Prostate gland (tissue), 2 donors: ENCODE measurements at regions not wholly inside any gene's neighbourhood (a gene's known extent, or its start where the extent isn't known, plus 50 kb on each side); places are given as distances from the start of the nearest gene placed in this dataset.

ENCODE experiments used
- DNase-seq: peaks from one replicate; pipeline ENCODE4 v3.0.0-alpha.2; 2019; ENCODE audit warnings: low spot score
- H3K27ac ChIP-seq, 2 donors: fragments of 200-600 bp; sonication (generic); 2 replicates each; pipeline ENCODE4 v1.5.1; 2017 to 2019
- H3K27me3 ChIP-seq: fragments of 200-600 bp; sonication (generic); replicated peaks from 2 replicates; pipeline ENCODE4 v1.5.1; 2019; ENCODE audit not compliant: insufficient read depth
- H3K36me3 ChIP-seq, 2 donors: fragments of 200-600 bp; sonication (generic); 1 replicate in 1 of 2; 2 replicates in 1 of 2; pipeline versions ENCODE4 v1.5.1 to v1.8.1; 2017 to 2019
- H3K4me1 ChIP-seq: fragments of 200-600 bp; sonication (generic); replicated peaks from 2 replicates; pipeline ENCODE4 v1.5.1; 2019
- H3K4me3 ChIP-seq, 2 donors: fragments of 200-600 bp; sonication (generic); 2 replicates each; pipeline ENCODE4 v1.5.1; 2017 to 2019
- H3K9me3 ChIP-seq: fragments of 200-600 bp; sonication (generic); 2 replicates; pipeline ENCODE4 v1.5.1; 2017
- POLR2A ChIP-seq: fragments of 450-650 bp; IDR thresholded peaks from one replicate; pipeline ENCODE4 v1.6.1; 2016; ENCODE audit warnings: antibody characterized with exemption, mild to moderate bottlenecking
- POLR2AphosphoS5 ChIP-seq: sonication (generic); formaldehyde crosslinking; IDR thresholded peaks from one replicate; pipeline ENCODE4 v1.6.1; 2017; ENCODE audit warnings: antibody characterized with exemption
- WGBS: methylation state at CpG from one replicate; pipeline ENCODE4 v1.1.5; 2018; 5-methylcytosine and 5-hydroxymethylcytosine counted together
- intact Hi-C: fragments of 100-400 bp; cut with DNase I; formaldehyde crosslinking; loops from one replicate; pipeline ENCODE4 v1.14.2; 2022
- TF ChIP-seq, protein P1 (sequence below), 4 experiments: fragments of 200-600 bp in 2 of 4; fragments of 450-650 bp in 2 of 4; sonication (generic) in 2 of 4; IDR thresholded peaks; 1 replicate in 3 of 4; 2 replicates in 1 of 4; pipeline ENCODE4 v1.5.1; 2016 to 2019; ENCODE audit warnings: antibody characterized with exemption in 4 of 4, mild to moderate bottlenecking in 2 of 4, moderate library complexity in 2 of 4

DNA sequence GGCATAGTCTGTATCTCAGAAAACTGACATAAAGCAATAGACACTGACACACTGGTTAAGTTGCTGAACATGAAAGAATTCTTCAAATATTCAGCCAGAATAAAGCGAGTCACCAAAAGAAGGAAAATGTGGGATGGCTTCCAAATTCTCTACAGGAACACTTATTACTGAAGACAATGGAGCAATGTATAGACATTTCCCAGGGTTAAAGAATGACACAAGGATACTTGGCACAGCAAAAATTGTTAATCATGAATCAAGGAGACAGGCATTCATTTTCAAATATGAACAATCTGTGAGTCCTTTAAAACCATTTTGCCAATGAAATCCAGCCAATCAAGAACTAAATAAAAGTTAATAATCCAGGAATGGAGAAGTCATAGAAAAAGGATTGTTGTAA, 92.5 kb downstream of the MTX3 start:
- no peak overlapping the region for H3K27ac ChIP-seq
- TF ChIP-seq, protein P1, sequence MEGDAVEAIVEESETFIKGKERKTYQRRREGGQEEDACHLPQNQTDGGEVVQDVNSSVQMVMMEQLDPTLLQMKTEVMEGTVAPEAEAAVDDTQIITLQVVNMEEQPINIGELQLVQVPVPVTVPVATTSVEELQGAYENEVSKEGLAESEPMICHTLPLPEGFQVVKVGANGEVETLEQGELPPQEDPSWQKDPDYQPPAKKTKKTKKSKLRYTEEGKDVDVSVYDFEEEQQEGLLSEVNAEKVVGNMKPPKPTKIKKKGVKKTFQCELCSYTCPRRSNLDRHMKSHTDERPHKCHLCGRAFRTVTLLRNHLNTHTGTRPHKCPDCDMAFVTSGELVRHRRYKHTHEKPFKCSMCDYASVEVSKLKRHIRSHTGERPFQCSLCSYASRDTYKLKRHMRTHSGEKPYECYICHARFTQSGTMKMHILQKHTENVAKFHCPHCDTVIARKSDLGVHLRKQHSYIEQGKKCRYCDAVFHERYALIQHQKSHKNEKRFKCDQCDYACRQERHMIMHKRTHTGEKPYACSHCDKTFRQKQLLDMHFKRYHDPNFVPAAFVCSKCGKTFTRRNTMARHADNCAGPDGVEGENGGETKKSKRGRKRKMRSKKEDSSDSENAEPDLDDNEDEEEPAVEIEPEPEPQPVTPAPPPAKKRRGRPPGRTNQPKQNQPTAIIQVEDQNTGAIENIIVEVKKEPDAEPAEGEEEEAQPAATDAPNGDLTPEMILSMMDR (IDR thresholded peaks at IDR 0.05) = no peak
- TF ChIP-seq POLR2AphosphoS5 = no peak
- TF ChIP-seq POLR2A = no peak

GRCh38 chr5:79893976-79894375, 97.1 kb downstream of the MTX3 start:
- 40% methylated on average over 3 of the region's 3 CpGs for WGBS
- no peaks in the 10 kb centered on the region for H3K4me1 ChIP-seq
- no peaks in the 10 kb centered on the region for H3K27me3 ChIP-seq
- DNase-seq = no peak
- no peaks in the 10 kb centered on the region for H3K9me3 ChIP-seq
- TF ChIP-seq, protein P1 (IDR thresholded peaks at IDR 0.05) = no peak
- TF ChIP-seq POLR2A (no peak), POLR2AphosphoS5 (no peak)
- intact Hi-C loops = no loop called here
- no peak overlapping the region for H3K27ac ChIP-seq
- H3K4me3 ChIP-seq = no peak overlapping the region
- no peaks in the 10 kb centered on the region for H3K36me3 ChIP-seq

More for the DNA sequence above, 92.5 kb downstream of the MTX3 start:
- H3K4me3 ChIP-seq = no peak overlapping the region
- no peaks in the 10 kb centered on the region for H3K36me3 ChIP-seq
- no peaks in the 10 kb centered on the region for H3K27me3 ChIP-seq
- no peak for DNase-seq
- intact Hi-C loops = no loop called here
- WGBS = 14% methylated on average over 1 of the region's 1 CpG
- no peaks in the 10 kb centered on the region for H3K9me3 ChIP-seq
- no peaks in the 10 kb centered on the region for H3K4me1 ChIP-seq

- 60% methylated on average over 1 of the region's 1 CpG for WGBS
Measured at GRCh38 chr5:79893485-79893884, 97.6 kb downstream of the MTX3 start.

GRCh38 chr5:79890930-79891249, 100.2 kb downstream of the MTX3 start:
- TF ChIP-seq, protein P1 (IDR thresholded peaks at IDR 0.05) = no peak
- TF ChIP-seq POLR2AphosphoS5 = no peak
- no peak for TF ChIP-seq POLR2A
- 82% methylated on average over 5 of the region's 5 CpGs for WGBS

More at GRCh38 chr5:79893485-79893884, 97.6 kb downstream of the MTX3 start:
- Histone ChIP-seq H3K4me1 (no peaks in the 10 kb centered on the region), H3K27ac (no peak overlapping the region), H3K27me3 (no peaks in the 10 kb centered on the region), H3K9me3 (no peaks in the 10 kb centered on the region), H3K4me3 (no peak overlapping the region), H3K36me3 (no peaks in the 10 kb centered on the region)
- intact Hi-C loops = no loop called here
- TF ChIP-seq POLR2A (no peak), POLR2AphosphoS5 (no peak)
- TF ChIP-seq, protein P1 (IDR thresholded peaks at IDR 0.05) = no peak
- DNase-seq = no peak

GRCh38 chr5:79890119-79890929, 100.7 kb downstream of the MTX3 start:
- no peaks in the 10 kb centered on the region for H3K4me1 ChIP-seq
- DNase-seq = no peak
- H3K27ac ChIP-seq = no peak overlapping the region
- intact Hi-C loops = no loop called here
- H3K36me3 ChIP-seq = no peaks in the 10 kb centered on the region
- H3K9me3 ChIP-seq = no peaks in the 10 kb centered on the region
- no peak overlapping the region for H3K4me3 ChIP-seq
- H3K27me3 ChIP-seq = no peaks in the 10 kb centered on the region
- WGBS = 80% methylated on average over 4 of the region's 4 CpGs
- TF ChIP-seq POLR2A = no peak
- TF ChIP-seq, protein P1 (IDR thresholded peaks at IDR 0.05) = no peak
- TF ChIP-seq POLR2AphosphoS5 = no peak

More at GRCh38 chr5:79890930-79891249, 100.2 kb downstream of the MTX3 start:
- Histone ChIP-seq H3K27me3 (no peaks in the 10 kb centered on the region), H3K36me3 (no peaks in the 10 kb centered on the region), H3K4me3 (no peak overlapping the region), H3K4me1 (no peaks in the 10 kb centered on the region), H3K27ac (no peak overlapping the region), H3K9me3 (no peaks in the 10 kb centered on the region)
- intact Hi-C loops = no loop called here
- no peak for DNase-seq
